ENCODE measurements at regions not wholly inside any gene's neighbourhood (a gene's known extent, or its start where the extent isn't known, plus 50 kb on each side); places are given as distances from the start of the nearest gene placed in this dataset.

DNA sequence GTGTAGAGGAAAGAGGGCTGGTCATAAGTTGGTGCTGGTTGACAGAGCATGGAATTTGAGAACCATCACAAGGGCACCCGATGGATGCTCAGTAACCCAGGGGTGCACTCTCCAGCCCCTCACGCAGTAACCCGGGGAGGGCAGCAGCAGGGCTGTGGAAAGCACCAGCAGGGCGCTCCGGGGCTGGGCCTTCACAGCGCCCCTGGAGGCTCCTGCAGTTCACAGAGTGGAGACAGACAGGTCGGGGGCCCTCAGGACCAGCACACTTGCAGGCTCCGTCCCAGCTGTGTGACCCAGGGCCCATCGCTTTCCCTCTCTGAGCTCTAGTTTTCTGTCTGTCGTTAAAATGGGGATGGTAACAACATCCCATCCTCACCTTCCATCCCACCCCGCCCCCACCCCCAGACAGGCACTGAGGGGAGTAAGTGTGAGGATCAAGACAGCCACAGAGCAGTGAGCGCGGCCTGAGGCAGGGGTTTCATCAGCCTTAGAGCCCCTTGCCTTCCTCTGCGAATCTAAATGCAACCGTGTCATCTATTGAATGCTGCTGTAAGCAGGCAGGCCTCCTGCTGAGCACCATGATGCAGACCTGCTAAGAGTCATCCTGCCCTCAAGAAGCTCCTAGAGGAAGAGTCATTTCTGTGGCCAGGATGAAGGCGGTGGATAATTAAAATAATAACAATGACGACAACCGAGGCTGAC, 90.2 kb upstream of the LINGO1 start:
- TF ChIP-seq, protein P1, sequence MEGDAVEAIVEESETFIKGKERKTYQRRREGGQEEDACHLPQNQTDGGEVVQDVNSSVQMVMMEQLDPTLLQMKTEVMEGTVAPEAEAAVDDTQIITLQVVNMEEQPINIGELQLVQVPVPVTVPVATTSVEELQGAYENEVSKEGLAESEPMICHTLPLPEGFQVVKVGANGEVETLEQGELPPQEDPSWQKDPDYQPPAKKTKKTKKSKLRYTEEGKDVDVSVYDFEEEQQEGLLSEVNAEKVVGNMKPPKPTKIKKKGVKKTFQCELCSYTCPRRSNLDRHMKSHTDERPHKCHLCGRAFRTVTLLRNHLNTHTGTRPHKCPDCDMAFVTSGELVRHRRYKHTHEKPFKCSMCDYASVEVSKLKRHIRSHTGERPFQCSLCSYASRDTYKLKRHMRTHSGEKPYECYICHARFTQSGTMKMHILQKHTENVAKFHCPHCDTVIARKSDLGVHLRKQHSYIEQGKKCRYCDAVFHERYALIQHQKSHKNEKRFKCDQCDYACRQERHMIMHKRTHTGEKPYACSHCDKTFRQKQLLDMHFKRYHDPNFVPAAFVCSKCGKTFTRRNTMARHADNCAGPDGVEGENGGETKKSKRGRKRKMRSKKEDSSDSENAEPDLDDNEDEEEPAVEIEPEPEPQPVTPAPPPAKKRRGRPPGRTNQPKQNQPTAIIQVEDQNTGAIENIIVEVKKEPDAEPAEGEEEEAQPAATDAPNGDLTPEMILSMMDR (IDR thresholded peaks at IDR 0.05) = no peak
- no peak for TF ChIP-seq EP300 (IDR thresholded peaks at IDR 0.05)
- TF ChIP-seq POLR2AphosphoS5 (IDR thresholded peaks at IDR 0.05) = no peak
